Activated CD4-positive, alpha-beta T cell treated with anti-CD3 and anti-CD28 coated beads, Interleukin-2, amount 50 U/mL, for 48 hours (primary cell): ENCODE measurements at regions not wholly inside any gene's neighbourhood (a gene's known extent, or its start where the extent isn't known, plus 50 kb on each side); places are given as distances from the start of the nearest gene placed in this dataset.
"Not testable (repeated sequence)": the region's sequence is repeated elsewhere in the genome, so short reads cannot be mapped to it uniquely, and the experiment has no call there.

Experiments
- DNase-seq, 2 experiments: peaks; one replicate each; pipeline ENCODE4 v3.0.0-alpha.2; 2020

GRCh38 chr6:6483733-6484132 is 104.8 kb upstream of the LY86 start:
- DNase-seq, result no peak

GRCh38 chr6:6484681-6485080 is 103.8 kb upstream of the LY86 start:
- no peak for DNase-seq

- no peak for DNase-seq
Observed at GRCh38 chr6:6486595-6486994, 101.9 kb upstream of the LY86 start.

GRCh38 chr6:6491761-6492160 is 96.8 kb upstream of the LY86 start:
- DNase-seq, result no peak

GRCh38 chr6:6492675-6493074 is 95.8 kb upstream of the LY86 start:
- no peak for DNase-seq

- DNase-seq, result not testable (repeated sequence)
Observed at GRCh38 chr6:6494139-6494538, 94.4 kb upstream of the LY86 start.

GRCh38 chr6:6494677-6495076 is 93.8 kb upstream of the LY86 start:
- DNase-seq, result peak; percentile 44 to 48

GRCh38 chr6:6495851-6496250 is 92.7 kb upstream of the LY86 start:
- DNase-seq, result no peak

GRCh38 chr6:6497541-6497940 is 91.0 kb upstream of the LY86 start:
- no peak for DNase-seq

- DNase-seq, result no peak
Observed at GRCh38 chr6:6497976-6498375, 90.5 kb upstream of the LY86 start.

- no peak for DNase-seq
Observed at GRCh38 chr6:6503191-6503590, 85.3 kb upstream of the LY86 start.

GRCh38 chr6:6505111-6505510 is 83.4 kb upstream of the LY86 start:
- no peak for DNase-seq

GRCh38 chr6:6508643-6509042 is 79.9 kb upstream of the LY86 start:
- no peak for DNase-seq

GRCh38 chr6:6509284-6509683 is 79.2 kb upstream of the LY86 start:
- no peak for DNase-seq

- DNase-seq, result no peak
Observed at GRCh38 chr6:6512711-6513110, 75.8 kb upstream of the LY86 start.

- DNase-seq, result peak; percentile 53 to 70
Observed at GRCh38 chr6:6515691-6516607, 72.6 kb upstream of the LY86 start.

GRCh38 chr6:6516666-6517458 is 71.7 kb upstream of the LY86 start:
- no peak for DNase-seq

GRCh38 chr6:6518631-6519427 is 69.7 kb upstream of the LY86 start:
- DNase-seq, result no peak

GRCh38 chr6:6521961-6522482 is 66.5 kb upstream of the LY86 start:
- DNase-seq, result no peak

GRCh38 chr6:6522709-6523108 is 65.8 kb upstream of the LY86 start:
- DNase-seq, result no peak

GRCh38 chr6:6524951-6525350 is 63.6 kb upstream of the LY86 start:
- DNase-seq, result no peak

GRCh38 chr6:6525933-6526332 is 62.6 kb upstream of the LY86 start:
- DNase-seq, result no peak

- DNase-seq, result no peak
Observed at GRCh38 chr6:6529275-6529674, 59.2 kb upstream of the LY86 start.
